GM12891 (cell line): ENCODE measurements at regions not wholly inside any gene's neighbourhood (a gene's known extent, or its start where the extent isn't known, plus 50 kb on each side); places are given as distances from the start of the nearest gene placed in this dataset.

Experiments
- POLR2A ChIP-seq: IDR thresholded peaks from 2 replicates; pipeline ENCODE4 v1.6.1; 2011; ENCODE audit warnings: low read depth, low read length, control low read depth
- POLR2AphosphoS5 ChIP-seq: IDR thresholded peaks from 2 replicates; pipeline ENCODE4 v1.6.1; 2011; ENCODE audit warnings: low read depth, low read length, control low read depth
- POU2F2 ChIP-seq: IDR thresholded peaks from 2 replicates; pipeline ENCODE4 v1.6.1; 2011; ENCODE audit warnings: low read depth, mild to moderate bottlenecking, control low read depth, low read length, moderate library complexity
- SPI1 ChIP-seq: IDR thresholded peaks from 2 replicates; pipeline ENCODE4 v1.6.1; 2011; ENCODE audit warnings: low read depth, low read length, control low read depth
- TAF1 ChIP-seq: IDR thresholded peaks from 2 replicates; pipeline ENCODE4 v1.6.1; 2011; ENCODE audit warnings: low read depth, low read length, control low read depth

- TF ChIP-seq POLR2A (no peak), TAF1 (no peak), POLR2AphosphoS5 (no peak), SPI1 (no peak), POU2F2 (no peak)
Measured at GRCh38 chr5:2677689-2678088, 73.8 kb downstream of the IRX2 start.
